ENCODE measurements at regions not wholly inside any gene's neighbourhood (a gene's known extent, or its start where the extent isn't known, plus 50 kb on each side); places are given as distances from the start of the nearest gene placed in this dataset.

GRCh38 chr1:115204513-115204912 lies 115.2 kb upstream of the TSPAN2 start:
- no peak for DNase-seq (ENCODE audit: low read depth, low spot score)

GRCh38 chr1:115203287-115203686 lies 114.0 kb upstream of the TSPAN2 start:
- DNase-seq (ENCODE audit: low read depth, low spot score): no peak

GRCh38 chr1:115201598-115201997 lies 112.3 kb upstream of the TSPAN2 start:
- no peak for DNase-seq (ENCODE audit: low read depth, low spot score)

- no peak for DNase-seq (ENCODE audit: low read depth, low spot score)
These were observed 110.3 kb upstream of the TSPAN2 start for GRCh38 chr1:115199416-115200132.

- DNase-seq (ENCODE audit: low read depth, low spot score): no peak
These were observed 109.6 kb upstream of the TSPAN2 start for GRCh38 chr1:115198938-115199337.

GRCh38 chr1:115196296-115196695 lies 107.0 kb upstream of the TSPAN2 start:
- no peak for DNase-seq (ENCODE audit: low read depth, low spot score)

GRCh38 chr1:115194506-115194905 lies 105.2 kb upstream of the TSPAN2 start:
- DNase-seq (ENCODE audit: low read depth, low spot score): no peak

- DNase-seq (ENCODE audit: low read depth, low spot score): no peak
These were observed 103.9 kb upstream of the TSPAN2 start for GRCh38 chr1:115193046-115193828.

- DNase-seq (ENCODE audit: low read depth, low spot score): no peak
These were observed 103.0 kb upstream of the TSPAN2 start for GRCh38 chr1:115192200-115192767.

GRCh38 chr1:115191691-115192090 lies 102.4 kb upstream of the TSPAN2 start:
- no peak for DNase-seq (ENCODE audit: low read depth, low spot score)

- no peak for DNase-seq (ENCODE audit: low read depth, low spot score)
These were observed 101.4 kb upstream of the TSPAN2 start for GRCh38 chr1:115190540-115191170.

GRCh38 chr1:115189814-115190539 lies 100.7 kb upstream of the TSPAN2 start:
- DNase-seq (ENCODE audit: low read depth, low spot score): peak; percentile 85

- DNase-seq (ENCODE audit: low read depth, low spot score): no peak
These were observed 99.5 kb upstream of the TSPAN2 start for GRCh38 chr1:115188680-115189395.

- no peak for DNase-seq (ENCODE audit: low read depth, low spot score)
These were observed 97.5 kb upstream of the TSPAN2 start for GRCh38 chr1:115186711-115187265.

GRCh38 chr1:115185336-115185735 lies 96.0 kb upstream of the TSPAN2 start:
- no peak for DNase-seq (ENCODE audit: low read depth, low spot score)

GRCh38 chr1:115184951-115185331 lies 95.6 kb upstream of the TSPAN2 start:
- peak; percentile 34 for DNase-seq (ENCODE audit: low read depth, low spot score)

- DNase-seq (ENCODE audit: low read depth, low spot score): no peak
These were observed 95.1 kb upstream of the TSPAN2 start for GRCh38 chr1:115184260-115184950.

GRCh38 chr1:115183721-115184259 lies 94.5 kb upstream of the TSPAN2 start:
- no peak for DNase-seq (ENCODE audit: low read depth, low spot score)

GRCh38 chr1:115183158-115183557 lies 93.9 kb upstream of the TSPAN2 start:
- DNase-seq (ENCODE audit: low read depth, low spot score): no peak

Data from astrocyte of the hippocampus (primary cell).